ENCODE measurements at regions not wholly inside any gene's neighbourhood (a gene's known extent, or its start where the extent isn't known, plus 50 kb on each side); places are given as distances from the start of the nearest gene placed in this dataset.

DNA sequence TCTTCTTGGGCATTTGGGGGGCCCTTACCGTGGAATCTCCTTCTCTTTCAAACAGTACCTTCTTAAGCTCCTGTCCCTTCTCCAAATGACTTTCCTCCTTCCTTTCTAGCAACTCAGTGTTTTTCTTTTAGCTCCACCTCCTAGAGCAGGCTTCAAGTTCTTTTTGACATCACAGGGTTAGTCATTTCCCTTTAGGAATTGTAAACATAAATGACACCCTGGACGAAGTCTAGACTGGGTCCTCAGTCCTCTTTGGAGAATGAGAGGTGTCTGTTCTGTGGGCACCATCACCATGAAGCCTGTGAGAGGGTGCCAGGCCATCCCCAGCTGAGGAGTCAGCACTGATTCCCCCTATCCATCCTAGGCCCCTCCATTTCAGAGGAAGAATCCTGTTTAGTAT is 94.7 kb downstream of the SALL1 start:
- H3K27me3 Mint-ChIP-seq (ENCODE audit: low read depth, unreplicated experiment), result peaks cover 5% of the 10 kb centered on the region
- FAIRE-seq (no peak), DNase-seq (ENCODE audit: low read depth) (no peak)
- Histone ChIP-seq H3K9me3 (ENCODE audit: insufficient read depth, low read depth, low read length) (no peaks in the 10 kb centered on the region), H3K27ac (ENCODE audit: low read depth, low read length) (no peak overlapping the region), H3K27me3 (ENCODE audit: insufficient read depth, low read length) (peaks cover 4% of the 10 kb centered on the region), H3K9ac (ENCODE audit: low read length) (no peak overlapping the region), H3K4me1 (ENCODE audit: insufficient read depth, low read length) (no peaks in the 10 kb centered on the region), H3K4me3 (ENCODE audit: insufficient read depth, low read depth, low read length) (no peak overlapping the region), H3K36me3 (ENCODE audit: insufficient read depth, low read length) (no peaks in the 10 kb centered on the region), H2AFZ (ENCODE audit: low read depth, low read length) (no peak overlapping the region), H3K79me2 (ENCODE audit: insufficient read depth, low read length) (no peaks in the 10 kb centered on the region), H4K20me1 (ENCODE audit: insufficient read depth, low read length) (no peaks in the 10 kb centered on the region), H3K4me2 (ENCODE audit: low read length) (no peak overlapping the region)
- H3K4me3 Mint-ChIP-seq (ENCODE audit: unreplicated experiment), result no peak overlapping the region
- TF ChIP-seq EZH2 (IDR thresholded peaks at IDR 0.05; ENCODE audit: insufficient read depth, low read length), result no peak
- TF ChIP-seq, protein P1, sequence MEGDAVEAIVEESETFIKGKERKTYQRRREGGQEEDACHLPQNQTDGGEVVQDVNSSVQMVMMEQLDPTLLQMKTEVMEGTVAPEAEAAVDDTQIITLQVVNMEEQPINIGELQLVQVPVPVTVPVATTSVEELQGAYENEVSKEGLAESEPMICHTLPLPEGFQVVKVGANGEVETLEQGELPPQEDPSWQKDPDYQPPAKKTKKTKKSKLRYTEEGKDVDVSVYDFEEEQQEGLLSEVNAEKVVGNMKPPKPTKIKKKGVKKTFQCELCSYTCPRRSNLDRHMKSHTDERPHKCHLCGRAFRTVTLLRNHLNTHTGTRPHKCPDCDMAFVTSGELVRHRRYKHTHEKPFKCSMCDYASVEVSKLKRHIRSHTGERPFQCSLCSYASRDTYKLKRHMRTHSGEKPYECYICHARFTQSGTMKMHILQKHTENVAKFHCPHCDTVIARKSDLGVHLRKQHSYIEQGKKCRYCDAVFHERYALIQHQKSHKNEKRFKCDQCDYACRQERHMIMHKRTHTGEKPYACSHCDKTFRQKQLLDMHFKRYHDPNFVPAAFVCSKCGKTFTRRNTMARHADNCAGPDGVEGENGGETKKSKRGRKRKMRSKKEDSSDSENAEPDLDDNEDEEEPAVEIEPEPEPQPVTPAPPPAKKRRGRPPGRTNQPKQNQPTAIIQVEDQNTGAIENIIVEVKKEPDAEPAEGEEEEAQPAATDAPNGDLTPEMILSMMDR (IDR thresholded peaks at IDR 0.05; ENCODE audit: insufficient read depth, low read depth, low read length), result no peak
- H3K36me3 Mint-ChIP-seq (ENCODE audit: low read depth, unreplicated experiment), result no peaks in the 10 kb centered on the region
- no peak overlapping the region for H3K27ac Mint-ChIP-seq (ENCODE audit: unreplicated experiment)
- H3K9me3 Mint-ChIP-seq (ENCODE audit: unreplicated experiment), result no peaks in the 10 kb centered on the region
- H3K4me1 Mint-ChIP-seq (ENCODE audit: low read depth, unreplicated experiment), result peaks cover 7% of the 10 kb centered on the region

DNA sequence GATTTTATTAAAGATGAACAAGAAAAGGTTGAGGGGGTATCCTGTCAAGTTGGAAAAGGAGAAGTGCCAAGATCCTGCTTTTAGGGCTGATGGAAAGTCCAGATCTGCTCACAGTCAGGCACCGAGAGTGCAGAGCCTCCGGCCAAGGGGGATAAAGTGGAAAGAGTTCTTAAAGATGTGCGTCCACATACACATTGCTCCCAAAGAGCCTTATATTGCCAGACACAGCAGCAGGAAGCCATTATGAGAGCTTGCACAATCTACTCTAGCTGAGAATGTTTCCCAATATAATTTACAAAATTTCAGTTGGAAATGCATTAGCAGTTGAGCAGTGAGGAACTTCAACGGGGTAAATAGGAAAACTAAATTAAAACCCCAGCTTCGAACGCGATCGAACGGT is 95.6 kb downstream of the SALL1 start:
- no peaks in the 10 kb centered on the region for H3K36me3 ChIP-seq (ENCODE audit: insufficient read depth, low read length)
- TF ChIP-seq, protein P1 (IDR thresholded peaks at IDR 0.05; ENCODE audit: insufficient read depth, low read depth, low read length), result no peak
- TF ChIP-seq EZH2 (IDR thresholded peaks at IDR 0.05; ENCODE audit: insufficient read depth, low read length), result no peak
- Mint-ChIP-seq H3K36me3 (ENCODE audit: low read depth, unreplicated experiment) (no peaks in the 10 kb centered on the region), H3K9me3 (ENCODE audit: unreplicated experiment) (no peaks in the 10 kb centered on the region), H3K4me1 (ENCODE audit: low read depth, unreplicated experiment) (peaks cover 8% of the 10 kb centered on the region), H3K4me3 (ENCODE audit: unreplicated experiment) (no peak overlapping the region), H3K27me3 (ENCODE audit: low read depth, unreplicated experiment) (peaks cover 5% of the 10 kb centered on the region), H3K27ac (ENCODE audit: unreplicated experiment) (no peak overlapping the region)
- no peaks in the 10 kb centered on the region for H4K20me1 ChIP-seq (ENCODE audit: insufficient read depth, low read length)
- H3K4me1 ChIP-seq (ENCODE audit: insufficient read depth, low read length), result no peaks in the 10 kb centered on the region
- no peak for FAIRE-seq
- no peak overlapping the region for H3K4me2 ChIP-seq (ENCODE audit: low read length)
- no peak overlapping the region for H2AFZ ChIP-seq (ENCODE audit: low read depth, low read length)
- H3K27me3 ChIP-seq (ENCODE audit: insufficient read depth, low read length), result no peaks in the 10 kb centered on the region
- H3K79me2 ChIP-seq (ENCODE audit: insufficient read depth, low read length), result no peaks in the 10 kb centered on the region
- no peaks in the 10 kb centered on the region for H3K9me3 ChIP-seq (ENCODE audit: insufficient read depth, low read depth, low read length)
- DNase-seq (ENCODE audit: low read depth), result no peak
- no peak overlapping the region for H3K4me3 ChIP-seq (ENCODE audit: insufficient read depth, low read depth, low read length)
- H3K9ac ChIP-seq (ENCODE audit: low read length), result no peak overlapping the region
- H3K27ac ChIP-seq (ENCODE audit: low read depth, low read length), result no peak overlapping the region

DNA sequence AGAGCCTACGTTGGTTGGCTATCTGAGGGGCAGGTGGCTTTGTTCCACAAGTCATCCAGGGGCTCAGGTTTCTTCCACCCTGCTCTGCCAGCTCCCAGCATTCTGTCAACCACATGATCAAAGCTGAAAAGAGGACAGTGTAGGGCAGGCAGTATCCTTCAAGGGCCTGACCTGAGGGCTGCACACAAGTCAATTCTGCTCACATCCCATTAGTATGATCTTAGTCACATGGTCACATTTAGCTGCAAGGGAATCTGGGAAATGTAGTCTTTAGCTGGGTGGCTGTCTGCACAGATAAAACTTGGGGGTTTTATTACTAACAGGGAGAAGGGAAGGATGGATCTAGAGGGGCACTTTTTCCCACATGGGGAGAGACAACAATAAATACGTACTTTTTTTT is 97.3 kb downstream of the SALL1 start:
- H3K4me1 ChIP-seq (ENCODE audit: insufficient read depth, low read length), result no peaks in the 10 kb centered on the region
- no peak for FAIRE-seq
- no peaks in the 10 kb centered on the region for H4K20me1 ChIP-seq (ENCODE audit: insufficient read depth, low read length)
- peaks cover 18% of the 10 kb centered on the region for H3K4me1 Mint-ChIP-seq (ENCODE audit: low read depth, unreplicated experiment)
- no peaks in the 10 kb centered on the region for H3K79me2 ChIP-seq (ENCODE audit: insufficient read depth, low read length)
- no peaks in the 10 kb centered on the region for H3K9me3 Mint-ChIP-seq (ENCODE audit: unreplicated experiment)
- H3K27ac Mint-ChIP-seq (ENCODE audit: unreplicated experiment), result no peak overlapping the region
- H3K27ac ChIP-seq (ENCODE audit: low read depth, low read length), result no peak overlapping the region
- H3K9ac ChIP-seq (ENCODE audit: low read length), result no peak overlapping the region
- no peaks in the 10 kb centered on the region for H3K27me3 ChIP-seq (ENCODE audit: insufficient read depth, low read length)
- peaks cover 5% of the 10 kb centered on the region for H3K27me3 Mint-ChIP-seq (ENCODE audit: low read depth, unreplicated experiment)
- H2AFZ ChIP-seq (ENCODE audit: low read depth, low read length), result no peak overlapping the region
- TF ChIP-seq EZH2 (IDR thresholded peaks at IDR 0.05; ENCODE audit: insufficient read depth, low read length), result no peak
- TF ChIP-seq, protein P1 (IDR thresholded peaks at IDR 0.05; ENCODE audit: insufficient read depth, low read depth, low read length), result no peak
- no peaks in the 10 kb centered on the region for H3K36me3 Mint-ChIP-seq (ENCODE audit: low read depth, unreplicated experiment)
- no peak overlapping the region for H3K4me2 ChIP-seq (ENCODE audit: low read length)
- no peak overlapping the region for H3K4me3 ChIP-seq (ENCODE audit: insufficient read depth, low read depth, low read length)
- no peaks in the 10 kb centered on the region for H3K36me3 ChIP-seq (ENCODE audit: insufficient read depth, low read length)
- H3K4me3 Mint-ChIP-seq (ENCODE audit: unreplicated experiment), result no peak overlapping the region
- DNase-seq (ENCODE audit: low read depth), result no peak
- H3K9me3 ChIP-seq (ENCODE audit: insufficient read depth, low read depth, low read length), result no peaks in the 10 kb centered on the region
